LNCaP clone FGC (cell line): ENCODE measurements at regions not wholly inside any gene's neighbourhood (a gene's known extent, or its start where the extent isn't known, plus 50 kb on each side); places are given as distances from the start of the nearest gene placed in this dataset.
A peak's percentile ranks its signal among the peaks of the same experiment; 100 is the strongest.

Experiments used
- DNase-seq: peaks from one replicate; pipeline ENCODE4 v3.0.0-alpha.2; 2011; ENCODE audit warnings: low read depth
- H3K4me3 ChIP-seq: 2 replicates; pipeline ENCODE4 v1.5.1; 2011; ENCODE audit warnings: mild to moderate bottlenecking, low read depth, low read length, control low read depth
- TF ChIP-seq, protein P1 (sequence below): IDR thresholded peaks from 2 replicates; pipeline ENCODE4 v1.5.1; 2012; ENCODE audit warnings: mild to moderate bottlenecking; ENCODE audit not compliant: control insufficient read depth, insufficient read depth; ENCODE audit errors: extremely low read depth

GRCh38 chr7:93008833-93009232 is 108.9 kb downstream of the SAMD9 start:
- no peak for DNase-seq
- no peak overlapping the region for H3K4me3 ChIP-seq
- TF ChIP-seq, protein P1, sequence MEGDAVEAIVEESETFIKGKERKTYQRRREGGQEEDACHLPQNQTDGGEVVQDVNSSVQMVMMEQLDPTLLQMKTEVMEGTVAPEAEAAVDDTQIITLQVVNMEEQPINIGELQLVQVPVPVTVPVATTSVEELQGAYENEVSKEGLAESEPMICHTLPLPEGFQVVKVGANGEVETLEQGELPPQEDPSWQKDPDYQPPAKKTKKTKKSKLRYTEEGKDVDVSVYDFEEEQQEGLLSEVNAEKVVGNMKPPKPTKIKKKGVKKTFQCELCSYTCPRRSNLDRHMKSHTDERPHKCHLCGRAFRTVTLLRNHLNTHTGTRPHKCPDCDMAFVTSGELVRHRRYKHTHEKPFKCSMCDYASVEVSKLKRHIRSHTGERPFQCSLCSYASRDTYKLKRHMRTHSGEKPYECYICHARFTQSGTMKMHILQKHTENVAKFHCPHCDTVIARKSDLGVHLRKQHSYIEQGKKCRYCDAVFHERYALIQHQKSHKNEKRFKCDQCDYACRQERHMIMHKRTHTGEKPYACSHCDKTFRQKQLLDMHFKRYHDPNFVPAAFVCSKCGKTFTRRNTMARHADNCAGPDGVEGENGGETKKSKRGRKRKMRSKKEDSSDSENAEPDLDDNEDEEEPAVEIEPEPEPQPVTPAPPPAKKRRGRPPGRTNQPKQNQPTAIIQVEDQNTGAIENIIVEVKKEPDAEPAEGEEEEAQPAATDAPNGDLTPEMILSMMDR, result no peak

DNA sequence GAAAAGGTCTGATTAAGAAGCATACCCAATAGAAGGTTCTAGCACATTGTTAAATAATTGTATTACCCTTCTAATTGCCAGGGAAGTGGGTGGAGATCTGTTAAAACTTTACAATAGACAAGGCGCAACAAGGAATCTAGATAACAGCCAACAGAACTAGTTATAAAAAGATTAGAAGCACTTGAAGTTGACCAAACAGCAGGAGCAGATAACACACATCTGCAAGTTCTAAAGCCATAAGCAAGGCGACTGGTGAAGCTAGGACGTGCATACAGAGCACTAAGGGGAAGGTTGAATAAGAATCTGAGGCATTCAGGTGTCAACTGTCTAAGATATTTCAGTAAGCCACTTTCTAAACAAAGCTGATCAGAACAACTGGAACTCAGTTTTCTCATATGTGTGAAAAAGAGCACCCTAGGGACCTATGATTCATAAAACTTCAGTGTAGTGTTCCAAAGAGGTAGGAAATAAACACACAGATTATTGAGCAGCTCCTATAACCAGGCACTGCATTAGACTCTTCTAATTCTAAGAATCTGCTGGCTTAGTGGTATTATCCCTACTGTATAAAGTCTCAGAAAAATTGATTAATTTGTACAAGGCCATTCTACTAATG is 111.2 kb downstream of the SAMD9 start:
- TF ChIP-seq, protein P1, result no peak
- DNase-seq, result no peak
- H3K4me3 ChIP-seq, result no peak overlapping the region

- no peak overlapping the region for H3K4me3 ChIP-seq
- TF ChIP-seq, protein P1, result no peak
- no peak for DNase-seq
Observed at GRCh38 chr7:93004906-93005305, 112.9 kb downstream of the SAMD9 start.

GRCh38 chr7:92997719-92998118 is 120.1 kb downstream of the SAMD9 start:
- no peak overlapping the region for H3K4me3 ChIP-seq
- DNase-seq, result no peak
- TF ChIP-seq, protein P1, result no peak

- no peak for DNase-seq
- TF ChIP-seq, protein P1, result no peak
- no peak overlapping the region for H3K4me3 ChIP-seq
Observed at GRCh38 chr7:92997152-92997551, 120.6 kb downstream of the SAMD9 start.

DNA sequence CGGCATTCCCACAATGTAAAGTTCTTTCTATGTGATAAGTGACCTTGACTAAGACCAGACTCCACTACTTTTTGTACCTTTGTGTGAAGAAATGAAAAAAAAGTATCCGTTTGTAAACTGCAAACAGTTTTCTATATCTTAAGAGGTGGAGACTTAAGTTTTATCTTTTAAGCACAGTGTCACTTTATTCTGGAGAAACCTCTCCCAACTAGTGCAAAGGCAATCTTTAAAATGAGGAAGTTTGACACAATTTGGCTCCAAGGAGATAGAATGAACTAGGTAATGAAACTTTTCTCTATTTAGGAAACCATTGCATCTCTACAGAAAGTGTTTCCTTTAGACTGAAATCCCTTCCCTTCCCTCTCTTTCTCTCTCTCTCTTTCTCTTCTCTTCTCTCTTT is 122.9 kb downstream of the SAMD9 start:
- TF ChIP-seq, protein P1, result no peak
- no peak for DNase-seq
- no peak overlapping the region for H3K4me3 ChIP-seq

GRCh38 chr7:92992932-92993331 is 124.8 kb downstream of the SAMD9 start:
- no peak overlapping the region for H3K4me3 ChIP-seq
- DNase-seq, result peak; percentile 13
- TF ChIP-seq, protein P1, result no peak
